Neural crest cell (in vitro differentiated cells): ENCODE measurements at regions not wholly inside any gene's neighbourhood (a gene's known extent, or its start where the extent isn't known, plus 50 kb on each side); places are given as distances from the start of the nearest gene placed in this dataset.

ENCODE experiments used
- DNase-seq: peaks from one replicate; pipeline ENCODE4 v3.0.0; 2021; ENCODE audit warnings: low read depth, mixed read lengths, low spot score
- H3K27ac Mint-ChIP-seq: one replicate; pipeline ENCODE4 v1.8.0; 2021; ENCODE audit warnings: mild to moderate bottlenecking, mixed read lengths; ENCODE audit not compliant: unreplicated experiment
- H3K27me3 Mint-ChIP-seq: 2 replicates; pipeline ENCODE4 v1.8.0; 2021; ENCODE audit warnings: low read depth, mild to moderate bottlenecking, mixed read lengths
- H3K36me3 Mint-ChIP-seq: 2 replicates; pipeline ENCODE4 v1.8.0; 2021; ENCODE audit warnings: low read depth, mild to moderate bottlenecking, mixed read lengths
- H3K4me1 Mint-ChIP-seq: 2 replicates; pipeline ENCODE4 v1.8.0; 2021; ENCODE audit warnings: mixed read lengths
- H3K4me3 Mint-ChIP-seq: one replicate; pipeline ENCODE4 v1.8.0; 2021; ENCODE audit warnings: mild to moderate bottlenecking, mixed read lengths
- H3K9me3 Mint-ChIP-seq: 2 replicates; pipeline ENCODE4 v1.8.0; 2021; ENCODE audit warnings: mixed read lengths
- CTCF ChIP-seq: fragments of 200-600 bp; sonication (generic); conservative IDR thresholded peaks from 2 replicates; pipeline ENCODE4 v1.5.0; 2021; ENCODE audit warnings: antibody characterized with exemption, mild to moderate bottlenecking

DNA sequence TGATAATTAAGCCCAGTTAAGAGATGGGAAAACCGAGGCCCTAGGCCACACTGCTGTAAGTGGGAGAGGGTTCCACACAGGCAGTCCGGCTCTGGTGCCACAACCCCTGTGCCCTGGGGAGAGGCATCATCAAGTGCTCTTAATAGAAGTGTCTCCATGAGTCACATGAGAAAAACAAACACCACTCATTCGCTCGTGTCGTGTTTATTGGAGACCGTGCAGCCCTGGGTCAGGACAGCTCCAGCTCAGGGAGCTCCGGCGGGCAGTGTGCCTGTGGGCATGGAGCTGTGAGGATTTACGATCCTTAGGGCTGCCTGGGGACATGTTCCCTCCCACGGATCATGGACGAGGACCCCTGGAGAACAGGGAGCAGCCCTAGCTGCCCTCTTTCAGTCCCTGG lies 658.5 kb downstream of the AJAP1 start:
- Mint-ChIP-seq H3K4me3 (no peak overlapping the region), H3K4me1 (peaks cover 14% of the 10 kb centered on the region), H3K27me3 (peaks cover 16% of the 10 kb centered on the region), H3K36me3 (no peaks in the 10 kb centered on the region), H3K9me3 (no peaks in the 10 kb centered on the region), H3K27ac (no peak overlapping the region)
- no peak for TF ChIP-seq CTCF
- no peak for DNase-seq

DNA sequence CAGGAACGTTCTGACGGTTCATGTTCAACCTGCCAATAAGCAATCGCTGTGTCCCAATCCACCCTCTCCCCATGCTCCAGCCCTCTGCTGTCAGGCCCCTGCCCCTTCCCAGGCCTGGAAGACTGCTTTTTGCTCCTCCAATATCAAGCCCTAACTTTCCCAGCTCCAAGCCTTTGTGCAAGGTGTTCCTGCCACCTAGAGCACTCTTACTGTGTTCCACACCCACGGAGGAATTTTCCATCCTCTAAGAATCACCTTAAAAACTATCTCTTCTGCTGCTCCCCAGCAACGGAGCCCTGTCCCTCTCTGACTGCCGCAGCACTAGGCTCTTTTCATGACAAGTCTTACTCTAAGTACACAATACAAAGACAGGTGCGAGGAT lies 657.9 kb downstream of the AJAP1 start:
- H3K4me1 Mint-ChIP-seq: peaks cover 14% of the 10 kb centered on the region
- DNase-seq: no peak
- no peak overlapping the region for H3K4me3 Mint-ChIP-seq
- H3K36me3 Mint-ChIP-seq: no peaks in the 10 kb centered on the region
- peaks cover 11% of the 10 kb centered on the region for H3K27me3 Mint-ChIP-seq
- no peak for TF ChIP-seq CTCF
- H3K9me3 Mint-ChIP-seq: no peaks in the 10 kb centered on the region
- peak overlapping the region; percentile 78 for H3K27ac Mint-ChIP-seq

GRCh38 chr1:5311634-5312292 lies 657.4 kb downstream of the AJAP1 start:
- peaks cover 14% of the 10 kb centered on the region for H3K4me1 Mint-ChIP-seq
- TF ChIP-seq CTCF: no peak
- no peaks in the 10 kb centered on the region for H3K9me3 Mint-ChIP-seq
- no peak overlapping the region for H3K27ac Mint-ChIP-seq
- no peak for DNase-seq
- peaks cover 8% of the 10 kb centered on the region for H3K27me3 Mint-ChIP-seq
- H3K36me3 Mint-ChIP-seq: no peaks in the 10 kb centered on the region
- H3K4me3 Mint-ChIP-seq: no peak overlapping the region

GRCh38 chr1:5311147-5311546 lies 656.7 kb downstream of the AJAP1 start:
- no peak for DNase-seq
- H3K9me3 Mint-ChIP-seq: no peaks in the 10 kb centered on the region
- peaks cover 8% of the 10 kb centered on the region for H3K27me3 Mint-ChIP-seq
- H3K4me1 Mint-ChIP-seq: peaks cover 14% of the 10 kb centered on the region
- TF ChIP-seq CTCF: no peak
- H3K27ac Mint-ChIP-seq: peak overlapping the region; percentile 87
- no peak overlapping the region for H3K4me3 Mint-ChIP-seq
- H3K36me3 Mint-ChIP-seq: no peaks in the 10 kb centered on the region

DNA sequence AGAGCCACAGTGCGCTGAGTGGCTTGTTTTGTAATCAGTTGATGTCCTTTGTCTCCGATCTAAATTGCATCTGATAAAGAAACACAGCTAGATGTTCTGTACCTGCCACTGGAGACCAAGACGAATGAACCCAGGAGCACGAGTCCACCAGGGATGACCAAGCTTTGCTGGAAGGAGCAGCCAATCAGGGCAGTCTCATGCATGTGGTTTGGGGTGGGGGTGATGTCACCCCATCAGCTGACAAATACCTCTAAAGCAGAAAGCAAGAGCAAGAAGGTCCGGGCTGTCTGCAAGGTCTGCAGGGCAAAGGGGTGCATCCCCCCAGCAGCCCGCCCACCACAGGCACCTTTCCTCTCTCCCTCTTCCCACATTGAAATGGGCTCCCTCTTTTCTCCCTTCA lies 653.8 kb downstream of the AJAP1 start:
- H3K27ac Mint-ChIP-seq: no peak overlapping the region
- no peak for TF ChIP-seq CTCF
- H3K36me3 Mint-ChIP-seq: no peaks in the 10 kb centered on the region
- peaks cover 14% of the 10 kb centered on the region for H3K4me1 Mint-ChIP-seq
- no peaks in the 10 kb centered on the region for H3K9me3 Mint-ChIP-seq
- H3K27me3 Mint-ChIP-seq: peaks cover 7% of the 10 kb centered on the region
- DNase-seq: no peak
- H3K4me3 Mint-ChIP-seq: no peak overlapping the region
